Pancreas (tissue), 10 donors: ENCODE measurements at regions not wholly inside any gene's neighbourhood (a gene's known extent, or its start where the extent isn't known, plus 50 kb on each side); places are given as distances from the start of the nearest gene placed in this dataset.

Experiments
- ATAC-seq, 4 donors: fragments of 200-7000 bp; cut with Tn5 transposase; one replicate each; pipeline versions ENCODE4 v1.8.0 to v1.9.1; 2020; ENCODE audit warnings: mild to moderate bottlenecking in 4 of 4, moderate library complexity in 4 of 4
- DNase-seq, 6 donors: peaks; one replicate each; pipeline ENCODE4 v3.0.0-alpha.2; 2020
- FAIRE-seq: peaks from 2 replicates; lab custom pipeline; 2012; peaks lifted over from hg19 to GRCh38; lab: Jason Lieb, UNC
- H3K27ac ChIP-seq, 4 donors: fragments of 200-600 bp; sonication (generic); 1 replicate in 3 of 4; 2 replicates in 1 of 4; pipeline versions ENCODE4 v1.5.0 to v1.8.0; 2020
- H3K27me3 ChIP-seq, 4 donors: fragments of 200-600 bp; one replicate each; pipeline ENCODE4 v1.8.0; 2021
- H3K36me3 ChIP-seq, 3 donors: fragments of 200-600 bp; sonication (generic) in 1 of 3; one replicate each; pipeline versions ENCODE4 v1.5.0 to v1.8.0; 2020 to 2021
- H3K4me1 ChIP-seq, 3 donors: fragments of 200-600 bp; one replicate each; pipeline ENCODE4 v1.8.0; 2021
- H3K4me3 ChIP-seq, 4 donors: fragments of 200-600 bp; sonication (generic) in 2 of 4; one replicate each; pipeline versions ENCODE4 v1.5.0 to v1.8.0; 2020 to 2021
- H3K9me3 ChIP-seq, 4 donors: fragments of 200-600 bp; one replicate each; pipeline ENCODE4 v1.8.0; 2021
- WGBS, 2 donors: extraction: QIAGEN DNeasy Blood & Tissue Kit; methylation state at CpG; one replicate each; pipeline ENCODE4 v1.1.7; 2013; 5-methylcytosine and 5-hydroxymethylcytosine counted together
- intact Hi-C, 3 donors: fragments of 100-400 bp; cut with DNase I; formaldehyde crosslinking; loops; one replicate each; pipeline versions ENCODE4 v1.11.1 to v1.14.2; 2022
- TF ChIP-seq, protein P1 (sequence below), 4 donors: fragments of 200-600 bp; sonication (generic) in 3 of 4; IDR thresholded peaks; one replicate each; pipeline versions ENCODE4 v1.5.0 to v1.8.0; 2021; ENCODE audit warnings: antibody characterized with exemption in 4 of 4
- donor health status: healthy with polysubstance abuse.
- donor health status: DM: no; HTN: no; CAD: no; lungs with moderate emphysema.
- donor health status: DM: no; HTN: no; CAD: no.
- donor health status: control.
- donor health status: control.
- donor health status: Bipolar disorder and iron deficiency.
- donor health status: DM: yes; HTN: yes; CAD: no.
- donor health status: DM: no; HTN: no; CAD: no.
- donor health status: DM: no; HTN: no; CAD: no.
- donor health status: DM: yes; HTN: yes; CAD: no.

DNA sequence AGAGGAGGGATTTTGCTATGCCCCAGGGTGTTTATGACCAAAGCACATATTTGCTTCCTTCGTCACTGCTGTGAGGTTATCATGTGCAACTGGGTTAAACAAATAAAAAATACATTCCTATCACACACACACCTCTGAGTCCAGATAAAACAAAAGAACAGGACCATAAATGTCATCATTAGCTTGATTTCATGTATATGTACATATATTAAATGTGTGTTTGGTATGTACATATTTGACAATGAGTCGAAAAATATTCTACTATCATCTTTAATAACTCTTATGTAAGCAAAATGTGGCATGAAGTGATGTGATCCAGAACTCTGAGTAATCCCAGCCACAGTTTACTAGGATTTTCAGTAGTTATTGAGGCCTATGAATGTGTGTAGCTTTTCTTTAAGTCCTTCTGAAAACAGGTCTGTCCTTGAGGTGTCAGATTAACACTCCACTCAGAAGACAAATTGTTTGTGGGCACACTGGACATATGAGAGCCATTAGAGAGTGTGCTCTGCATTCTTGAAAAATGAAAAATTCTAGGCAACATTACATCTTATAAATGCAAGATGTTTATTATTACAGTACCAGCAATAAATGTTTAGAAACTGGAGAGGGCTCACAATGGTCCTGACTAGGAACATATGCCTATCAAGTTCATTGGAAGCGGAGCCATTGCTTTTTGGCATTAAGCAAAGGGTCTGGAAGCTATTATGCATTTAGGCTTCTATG, 335.1 kb upstream of the SEMA3A start:
- ATAC-seq (peak; percentile 79 to 94 (median 92)), FAIRE-seq (no peak), DNase-seq (peak in 2 of 6 donors; percentile 15)
- Histone ChIP-seq H3K27ac (peak overlapping the region in 2 of 4 donors; percentile 1 to 32), H3K9me3 (no peaks in the 10 kb centered on the region), H3K4me1 (peaks cover 0 to 15% (median 6%) of the 10 kb centered on the region in 3 donors), H3K36me3 (no peaks in the 10 kb centered on the region), H3K4me3 (no peak overlapping the region), H3K27me3 (no peaks in the 10 kb centered on the region)
- TF ChIP-seq, protein P1, sequence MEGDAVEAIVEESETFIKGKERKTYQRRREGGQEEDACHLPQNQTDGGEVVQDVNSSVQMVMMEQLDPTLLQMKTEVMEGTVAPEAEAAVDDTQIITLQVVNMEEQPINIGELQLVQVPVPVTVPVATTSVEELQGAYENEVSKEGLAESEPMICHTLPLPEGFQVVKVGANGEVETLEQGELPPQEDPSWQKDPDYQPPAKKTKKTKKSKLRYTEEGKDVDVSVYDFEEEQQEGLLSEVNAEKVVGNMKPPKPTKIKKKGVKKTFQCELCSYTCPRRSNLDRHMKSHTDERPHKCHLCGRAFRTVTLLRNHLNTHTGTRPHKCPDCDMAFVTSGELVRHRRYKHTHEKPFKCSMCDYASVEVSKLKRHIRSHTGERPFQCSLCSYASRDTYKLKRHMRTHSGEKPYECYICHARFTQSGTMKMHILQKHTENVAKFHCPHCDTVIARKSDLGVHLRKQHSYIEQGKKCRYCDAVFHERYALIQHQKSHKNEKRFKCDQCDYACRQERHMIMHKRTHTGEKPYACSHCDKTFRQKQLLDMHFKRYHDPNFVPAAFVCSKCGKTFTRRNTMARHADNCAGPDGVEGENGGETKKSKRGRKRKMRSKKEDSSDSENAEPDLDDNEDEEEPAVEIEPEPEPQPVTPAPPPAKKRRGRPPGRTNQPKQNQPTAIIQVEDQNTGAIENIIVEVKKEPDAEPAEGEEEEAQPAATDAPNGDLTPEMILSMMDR (IDR thresholded peaks at IDR 0.05) = no peak
- WGBS, 2 donors = 37 to 39% methylated on average over 3 of the region's 3 CpGs
- intact Hi-C loops = no loop called here

DNA sequence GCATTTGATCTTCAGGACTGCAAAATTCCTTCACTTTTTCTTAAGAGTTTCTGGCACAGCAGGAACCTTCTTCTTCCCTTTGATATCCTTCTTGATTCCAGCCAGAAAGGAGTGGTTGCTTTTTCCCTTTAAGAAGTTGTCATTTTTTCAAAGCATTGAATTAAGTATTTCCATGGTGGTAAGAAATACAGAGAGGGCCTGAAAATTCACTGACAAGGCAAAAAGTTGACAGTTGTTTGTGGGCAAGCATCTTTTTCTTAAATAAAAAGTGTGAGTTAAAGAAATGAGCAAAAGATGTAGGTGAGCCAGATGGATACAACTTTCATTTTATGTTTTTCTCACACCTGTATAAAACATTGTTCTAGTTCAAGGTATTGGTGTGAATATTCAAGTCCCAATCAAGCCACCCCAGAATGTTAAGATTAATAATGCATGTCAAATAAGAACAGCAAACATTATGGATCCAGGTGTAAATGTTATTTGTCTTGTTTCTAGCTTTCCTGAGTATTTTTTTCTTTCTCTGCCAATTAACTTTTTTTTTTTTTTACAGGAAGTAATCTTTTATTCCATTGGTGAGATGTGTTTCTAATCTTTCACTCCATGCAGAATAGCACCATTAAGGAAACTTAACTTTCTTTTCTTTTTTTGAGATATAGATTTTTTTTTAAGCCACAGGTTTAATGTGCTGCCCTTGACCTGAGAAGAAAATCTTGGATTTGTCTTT, 334.3 kb upstream of the SEMA3A start:
- Histone ChIP-seq H3K27me3 (no peaks in the 10 kb centered on the region), H3K4me3 (no peak overlapping the region), H3K4me1 (peaks cover 0 to 15% (median 6%) of the 10 kb centered on the region in 3 donors), H3K9me3 (no peaks in the 10 kb centered on the region), H3K27ac (peak overlapping the region in 2 of 4 donors; percentile 1 to 32), H3K36me3 (no peaks in the 10 kb centered on the region)
- intact Hi-C loops = no loop called here
- no peak for FAIRE-seq
- TF ChIP-seq, protein P1 (IDR thresholded peaks at IDR 0.05) = no peak
- DNase-seq = no peak
- peak in 3 of 4 donors; percentile 33 to 51 (median 36) for ATAC-seq

DNA sequence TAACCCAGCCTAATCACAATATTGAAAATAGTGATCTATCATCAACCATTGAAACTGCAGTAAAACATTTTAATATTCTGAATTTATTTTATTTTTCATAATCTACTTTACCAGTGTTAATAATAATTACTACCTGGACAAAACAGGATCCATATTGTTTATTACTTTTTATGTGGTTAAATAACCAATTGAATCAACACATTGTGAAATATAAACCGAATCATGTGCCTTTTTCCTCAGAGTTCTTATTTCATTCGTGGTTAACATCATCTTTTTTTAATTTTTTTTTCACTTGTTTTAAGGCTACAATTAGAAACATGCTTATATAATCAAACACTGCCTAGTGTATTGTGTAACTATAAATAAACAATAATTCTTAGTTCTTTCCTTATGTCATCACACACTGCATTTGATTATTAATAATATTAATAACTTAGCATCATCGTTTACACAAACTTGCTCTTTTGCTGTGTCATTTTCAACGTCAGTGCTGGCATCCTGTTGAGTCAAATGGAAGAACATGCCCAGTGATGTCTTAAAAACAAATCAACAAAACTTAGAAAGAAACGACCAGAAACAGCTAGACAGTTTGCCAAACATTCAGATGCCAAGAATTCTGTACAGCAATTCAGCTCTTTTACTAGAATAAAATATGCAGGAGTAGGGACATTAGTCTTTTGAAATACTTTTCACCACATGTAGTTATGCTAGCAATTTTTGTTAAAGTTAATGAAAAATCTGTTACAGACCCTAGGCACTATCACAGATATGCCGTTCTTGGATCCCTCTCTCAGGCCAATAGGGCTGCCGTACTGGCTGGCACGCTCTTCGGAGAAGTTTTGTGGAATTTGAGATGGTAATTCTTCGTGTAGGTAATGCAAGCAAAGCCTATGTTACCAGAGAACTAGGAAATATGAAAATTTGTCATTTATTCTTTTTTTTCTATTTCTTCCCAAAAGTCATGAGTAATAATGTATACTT, 330.4 kb upstream of the SEMA3A start:
- TF ChIP-seq, protein P1 (IDR thresholded peaks at IDR 0.05) = no peak
- WGBS, 2 donors = 62 to 65% methylated on average over 10 of the region's 10 CpGs
- Histone ChIP-seq H3K4me1 (peaks cover 0 to 12% (median 5%) of the 10 kb centered on the region in 3 donors), H3K27ac (no peak overlapping the region), H3K4me3 (no peak overlapping the region), H3K36me3 (no peaks in the 10 kb centered on the region), H3K27me3 (no peaks in the 10 kb centered on the region), H3K9me3 (no peaks in the 10 kb centered on the region)
- intact Hi-C loops = no loop called here
- FAIRE-seq (peak; percentile 90), ATAC-seq (no peak), DNase-seq (no peak)

DNA sequence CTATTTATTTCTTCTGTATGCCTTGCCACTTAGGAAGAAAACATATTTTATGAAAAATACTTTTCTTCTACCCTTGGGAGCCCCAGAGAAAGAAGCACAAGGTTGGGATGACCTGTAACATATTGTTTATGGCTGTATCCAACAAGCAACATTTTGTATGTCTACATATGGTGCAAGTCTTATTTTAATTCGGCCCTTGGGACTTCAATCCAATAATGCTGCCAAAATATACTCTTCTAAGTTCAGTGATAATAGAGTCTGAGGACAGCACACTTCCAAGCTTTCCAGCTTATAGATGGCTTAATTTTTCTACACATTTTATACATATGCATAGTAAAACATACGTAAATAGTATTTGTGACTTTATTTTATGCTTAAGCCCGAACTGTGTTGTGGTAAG, 318.5 kb upstream of the SEMA3A start:
- TF ChIP-seq, protein P1 (IDR thresholded peaks at IDR 0.05) = no peak
- H3K9me3 ChIP-seq = no peaks in the 10 kb centered on the region
- no peak overlapping the region for H3K27ac ChIP-seq
- no peaks in the 10 kb centered on the region for H3K27me3 ChIP-seq
- H3K4me1 ChIP-seq = no peaks in the 10 kb centered on the region
- ATAC-seq (no peak), DNase-seq (no peak), FAIRE-seq (no peak)
- H3K4me3 ChIP-seq = no peak overlapping the region
- WGBS, 2 donors = 62 to 80% methylated on average over 3 of the region's 3 CpGs
- H3K36me3 ChIP-seq = no peaks in the 10 kb centered on the region
- intact Hi-C loops = no loop called here
